ENCODE measurements at regions not wholly inside any gene's neighbourhood (a gene's known extent, or its start where the extent isn't known, plus 50 kb on each side); places are given as distances from the start of the nearest gene placed in this dataset.
"Not testable (repeated sequence)": the region's sequence is repeated elsewhere in the genome, so short reads cannot be mapped to it uniquely, and the experiment has no call there.

DNA sequence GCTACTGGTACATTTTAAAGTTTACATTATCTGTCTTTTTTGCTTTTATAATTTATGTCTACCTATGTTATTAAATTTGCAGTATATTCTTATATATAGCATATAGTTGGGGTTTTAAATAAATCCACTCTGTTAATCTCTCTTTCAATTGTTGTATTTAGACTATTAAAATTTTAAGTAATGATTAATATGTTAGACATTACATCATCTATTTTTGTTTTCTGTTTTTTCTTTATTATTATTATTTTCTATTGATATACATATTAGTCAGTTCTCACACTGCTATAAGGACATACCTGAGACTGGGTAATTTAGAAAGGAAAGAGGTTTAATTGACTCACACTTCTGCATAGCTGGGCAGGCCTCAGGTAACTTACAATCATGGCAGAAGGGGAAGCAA lies 1338.2 kb upstream of the GJE1 start:
- H3K4me3 ChIP-seq (ENCODE audit: low read depth, low read length) = no peak overlapping the region
- H3K4me1 ChIP-seq (ENCODE audit: control insufficient read depth, insufficient read depth, low read length) = no peaks in the 10 kb centered on the region
- H3K27me3 ChIP-seq (ENCODE audit: control insufficient read depth, insufficient read depth, low read length) = no peaks in the 10 kb centered on the region
- no peaks in the 10 kb centered on the region for H3K36me3 ChIP-seq (ENCODE audit: control insufficient read depth, insufficient read depth, low read length)
- H3K9ac ChIP-seq (ENCODE audit: low read depth, low read length) = no peak overlapping the region
- no peaks in the 10 kb centered on the region for H3K9me3 ChIP-seq (ENCODE audit: control insufficient read depth, insufficient read depth, low read length)

DNA sequence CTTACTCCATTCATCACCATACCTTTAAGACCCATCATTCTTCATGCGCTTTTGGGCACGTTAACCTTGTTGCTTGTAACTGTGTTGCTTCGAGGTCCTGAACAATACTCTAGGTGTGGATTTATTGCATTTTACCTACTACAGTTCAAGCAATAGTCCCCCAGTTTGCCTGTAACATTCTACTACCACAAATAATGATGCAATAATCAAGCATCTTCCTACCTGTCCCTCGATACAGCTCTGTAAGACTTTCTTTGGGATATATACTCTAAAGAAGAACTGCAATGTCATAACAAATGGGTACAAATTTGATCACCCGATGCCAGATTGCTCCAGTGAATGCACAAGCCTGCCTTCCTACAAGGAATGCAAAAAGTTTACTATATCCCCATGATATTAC lies 1342.6 kb upstream of the GJE1 start:
- Histone ChIP-seq H3K4me1 (ENCODE audit: control insufficient read depth, insufficient read depth, low read length) (no peaks in the 10 kb centered on the region), H3K9me3 (ENCODE audit: control insufficient read depth, insufficient read depth, low read length) (no peaks in the 10 kb centered on the region), H3K36me3 (ENCODE audit: control insufficient read depth, insufficient read depth, low read length) (no peaks in the 10 kb centered on the region), H3K9ac (ENCODE audit: low read depth, low read length) (no peak overlapping the region), H3K27me3 (ENCODE audit: control insufficient read depth, insufficient read depth, low read length) (no peaks in the 10 kb centered on the region), H3K4me3 (ENCODE audit: low read depth, low read length) (no peak overlapping the region)

DNA sequence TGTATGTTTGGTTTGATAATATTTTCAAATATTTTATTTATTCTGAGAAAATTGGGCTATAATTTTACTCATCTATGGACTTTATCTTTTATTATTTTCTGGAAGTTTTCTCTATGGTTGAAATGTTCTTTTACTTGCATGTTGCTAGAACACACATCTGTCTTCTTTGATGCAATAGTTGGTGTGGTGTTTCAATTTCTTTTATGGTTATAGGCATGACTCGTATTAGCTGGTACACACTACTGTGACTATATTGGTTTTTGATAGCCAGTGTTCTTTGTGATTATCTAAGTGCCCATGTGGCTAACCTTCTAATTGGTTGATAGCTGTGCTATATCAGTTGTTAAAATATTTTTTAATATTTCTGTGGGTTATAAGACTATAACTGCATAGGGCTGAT lies 1343.3 kb upstream of the GJE1 start:
- Histone ChIP-seq H3K4me3 (ENCODE audit: low read depth, low read length) (no peak overlapping the region), H3K4me1 (ENCODE audit: control insufficient read depth, insufficient read depth, low read length) (no peaks in the 10 kb centered on the region), H3K9me3 (ENCODE audit: control insufficient read depth, insufficient read depth, low read length) (no peaks in the 10 kb centered on the region), H3K36me3 (ENCODE audit: control insufficient read depth, insufficient read depth, low read length) (no peaks in the 10 kb centered on the region), H3K27me3 (ENCODE audit: control insufficient read depth, insufficient read depth, low read length) (no peaks in the 10 kb centered on the region), H3K9ac (ENCODE audit: low read depth, low read length) (no peak overlapping the region)

DNA sequence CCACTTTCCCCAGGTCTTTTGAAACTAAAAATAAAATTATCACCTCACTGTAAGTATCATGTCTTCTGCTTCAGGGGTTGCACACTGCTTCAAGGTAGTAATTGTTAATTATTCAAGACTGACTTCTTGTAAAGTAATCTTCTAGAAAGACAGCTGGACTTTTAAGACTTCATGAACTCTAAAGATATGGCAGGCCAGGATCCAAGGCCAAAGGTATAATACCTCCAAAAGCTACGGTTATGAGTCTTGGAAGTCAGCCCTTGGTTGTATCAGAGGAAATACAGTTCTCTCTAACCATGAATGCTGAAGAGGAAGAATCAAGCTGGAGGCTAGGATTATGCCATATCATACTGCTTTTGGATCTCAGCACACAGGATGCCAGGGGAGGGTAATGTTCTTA lies 1346.8 kb upstream of the GJE1 start:
- H3K27me3 ChIP-seq (ENCODE audit: control insufficient read depth, insufficient read depth, low read length) = no peaks in the 10 kb centered on the region
- no peak overlapping the region for H3K9ac ChIP-seq (ENCODE audit: low read depth, low read length)
- no peaks in the 10 kb centered on the region for H3K4me1 ChIP-seq (ENCODE audit: control insufficient read depth, insufficient read depth, low read length)
- H3K4me3 ChIP-seq (ENCODE audit: low read depth, low read length) = no peak overlapping the region
- H3K36me3 ChIP-seq (ENCODE audit: control insufficient read depth, insufficient read depth, low read length) = no peaks in the 10 kb centered on the region
- no peaks in the 10 kb centered on the region for H3K9me3 ChIP-seq (ENCODE audit: control insufficient read depth, insufficient read depth, low read length)

GRCh38 chr6:140784573-140784972 lies 1348.2 kb upstream of the GJE1 start:
- H3K36me3 ChIP-seq (ENCODE audit: control insufficient read depth, insufficient read depth, low read length) = no peaks in the 10 kb centered on the region
- H3K27me3 ChIP-seq (ENCODE audit: control insufficient read depth, insufficient read depth, low read length) = no peaks in the 10 kb centered on the region
- H3K4me1 ChIP-seq (ENCODE audit: control insufficient read depth, insufficient read depth, low read length) = no peaks in the 10 kb centered on the region
- no peak overlapping the region for H3K4me3 ChIP-seq (ENCODE audit: low read depth, low read length)
- H3K9ac ChIP-seq (ENCODE audit: low read depth, low read length) = no peak overlapping the region
- H3K9me3 ChIP-seq (ENCODE audit: control insufficient read depth, insufficient read depth, low read length) = no peaks in the 10 kb centered on the region

GRCh38 chr6:140783504-140783903 lies 1349.2 kb upstream of the GJE1 start:
- H3K4me3 ChIP-seq (ENCODE audit: low read depth, low read length); H3K9me3 ChIP-seq (ENCODE audit: control insufficient read depth, insufficient read depth, low read length); H3K4me1 ChIP-seq (ENCODE audit: control insufficient read depth, insufficient read depth, low read length); H3K36me3 ChIP-seq (ENCODE audit: control insufficient read depth, insufficient read depth, low read length); H3K9ac ChIP-seq (ENCODE audit: low read depth, low read length); H3K27me3 ChIP-seq (ENCODE audit: control insufficient read depth, insufficient read depth, low read length): not testable (repeated sequence)

DNA sequence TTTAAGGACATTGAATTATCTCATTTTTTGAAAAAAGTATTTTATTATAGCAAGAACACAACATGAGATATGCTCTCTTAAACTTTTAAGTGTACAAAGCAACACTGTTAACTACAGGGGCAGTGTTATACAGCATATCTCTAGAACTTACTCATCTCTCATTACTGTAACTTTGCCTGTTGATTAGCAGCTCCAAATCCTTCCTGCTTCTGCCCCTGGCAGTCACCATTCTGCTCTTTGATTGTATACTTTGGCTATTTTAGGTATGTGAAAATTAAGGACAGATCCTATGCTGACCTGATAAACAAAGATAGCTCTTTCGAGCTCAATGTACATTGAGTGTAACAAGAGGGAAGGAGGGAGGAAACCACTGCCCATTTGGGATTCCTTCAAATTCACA lies 1349.8 kb upstream of the GJE1 start:
- Histone ChIP-seq H3K36me3 (ENCODE audit: control insufficient read depth, insufficient read depth, low read length) (no peaks in the 10 kb centered on the region), H3K27me3 (ENCODE audit: control insufficient read depth, insufficient read depth, low read length) (no peaks in the 10 kb centered on the region), H3K9me3 (ENCODE audit: control insufficient read depth, insufficient read depth, low read length) (no peaks in the 10 kb centered on the region), H3K4me3 (ENCODE audit: low read depth, low read length) (no peak overlapping the region), H3K9ac (ENCODE audit: low read depth, low read length) (no peak overlapping the region), H3K4me1 (ENCODE audit: control insufficient read depth, insufficient read depth, low read length) (no peaks in the 10 kb centered on the region)

- Histone ChIP-seq H3K9ac (ENCODE audit: low read depth, low read length) (no peak overlapping the region), H3K4me1 (ENCODE audit: control insufficient read depth, insufficient read depth, low read length) (no peaks in the 10 kb centered on the region), H3K9me3 (ENCODE audit: control insufficient read depth, insufficient read depth, low read length) (no peaks in the 10 kb centered on the region), H3K4me3 (ENCODE audit: low read depth, low read length) (no peak overlapping the region), H3K36me3 (ENCODE audit: control insufficient read depth, insufficient read depth, low read length) (no peaks in the 10 kb centered on the region), H3K27me3 (ENCODE audit: control insufficient read depth, insufficient read depth, low read length) (no peaks in the 10 kb centered on the region)
Observed at GRCh38 chr6:140779991-140780596, 1352.6 kb upstream of the GJE1 start.

DNA sequence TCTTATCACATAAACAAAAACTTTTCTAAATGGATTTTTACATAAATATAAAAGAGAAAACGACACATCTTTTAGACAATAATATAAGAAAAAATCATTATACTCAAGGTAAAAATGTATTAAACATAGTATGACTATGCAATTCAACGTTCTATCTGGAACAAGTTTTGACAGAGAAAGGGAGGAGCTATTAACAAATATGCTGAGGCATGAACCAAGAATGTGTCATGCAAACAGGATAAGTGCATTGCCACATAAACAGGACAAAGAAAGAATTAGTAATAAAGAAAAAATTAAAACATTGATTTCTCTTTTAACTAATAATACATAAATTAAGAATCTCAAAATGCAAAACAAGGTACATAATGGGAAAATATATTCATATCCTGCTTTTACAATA lies 1353.4 kb upstream of the GJE1 start:
- H3K9me3 ChIP-seq (ENCODE audit: control insufficient read depth, insufficient read depth, low read length) = no peaks in the 10 kb centered on the region
- H3K9ac ChIP-seq (ENCODE audit: low read depth, low read length) = no peak overlapping the region
- no peaks in the 10 kb centered on the region for H3K27me3 ChIP-seq (ENCODE audit: control insufficient read depth, insufficient read depth, low read length)
- no peaks in the 10 kb centered on the region for H3K4me1 ChIP-seq (ENCODE audit: control insufficient read depth, insufficient read depth, low read length)
- H3K36me3 ChIP-seq (ENCODE audit: control insufficient read depth, insufficient read depth, low read length) = no peaks in the 10 kb centered on the region
- no peak overlapping the region for H3K4me3 ChIP-seq (ENCODE audit: low read depth, low read length)

DNA sequence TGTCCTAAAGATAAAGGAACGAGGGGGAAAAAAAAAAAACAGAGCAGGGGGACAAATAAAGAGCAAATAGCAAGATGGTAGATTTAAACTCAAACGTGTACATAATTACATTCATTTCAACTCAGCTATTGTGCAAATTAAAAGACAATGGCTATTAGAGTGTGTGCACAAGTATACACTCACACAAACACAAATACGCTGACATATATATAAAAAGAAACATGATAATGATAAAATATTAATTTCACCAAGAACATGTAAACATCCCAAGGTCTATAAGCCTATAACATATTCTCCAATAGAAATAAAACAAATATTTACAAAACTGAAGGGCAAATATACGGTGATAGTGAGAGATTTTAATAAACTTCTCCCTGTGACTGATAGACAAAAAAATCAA lies 1354.9 kb upstream of the GJE1 start:
- H3K27me3 ChIP-seq (ENCODE audit: control insufficient read depth, insufficient read depth, low read length) = no peaks in the 10 kb centered on the region
- H3K36me3 ChIP-seq (ENCODE audit: control insufficient read depth, insufficient read depth, low read length) = no peaks in the 10 kb centered on the region
- H3K4me3 ChIP-seq (ENCODE audit: low read depth, low read length) = no peak overlapping the region
- no peak overlapping the region for H3K9ac ChIP-seq (ENCODE audit: low read depth, low read length)
- H3K4me1 ChIP-seq (ENCODE audit: control insufficient read depth, insufficient read depth, low read length) = no peaks in the 10 kb centered on the region
- H3K9me3 ChIP-seq (ENCODE audit: control insufficient read depth, insufficient read depth, low read length) = no peaks in the 10 kb centered on the region

GRCh38 chr6:140775061-140775460 lies 1357.7 kb upstream of the GJE1 start:
- Histone ChIP-seq H3K9ac (ENCODE audit: low read depth, low read length) (no peak overlapping the region), H3K36me3 (ENCODE audit: control insufficient read depth, insufficient read depth, low read length) (no peaks in the 10 kb centered on the region), H3K27me3 (ENCODE audit: control insufficient read depth, insufficient read depth, low read length) (no peaks in the 10 kb centered on the region), H3K9me3 (ENCODE audit: control insufficient read depth, insufficient read depth, low read length) (no peaks in the 10 kb centered on the region), H3K4me3 (ENCODE audit: low read depth, low read length) (no peak overlapping the region), H3K4me1 (ENCODE audit: control insufficient read depth, insufficient read depth, low read length) (no peaks in the 10 kb centered on the region)

DNA sequence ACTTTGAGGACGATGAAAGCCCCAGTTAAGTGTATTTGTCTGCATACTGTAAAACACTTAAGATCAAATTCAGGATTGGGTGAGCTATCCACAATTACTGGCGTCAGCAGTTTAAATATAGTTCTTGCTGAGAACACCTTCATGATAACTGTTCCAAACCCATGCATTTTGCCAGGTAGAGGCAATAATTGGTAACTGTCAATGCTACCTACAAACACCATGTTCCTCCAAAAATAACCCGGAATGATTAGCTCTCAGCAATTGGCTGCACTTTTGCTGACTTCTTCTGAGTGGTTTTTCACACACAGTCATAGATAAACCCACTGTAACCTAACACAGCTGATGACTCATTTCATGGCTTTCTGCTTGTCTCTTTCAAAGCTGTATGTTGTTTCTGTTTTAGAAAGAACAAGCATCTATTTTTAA lies 1358.6 kb upstream of the GJE1 start:
- Histone ChIP-seq H3K9ac (ENCODE audit: low read depth, low read length) (no peak overlapping the region), H3K9me3 (ENCODE audit: control insufficient read depth, insufficient read depth, low read length) (no peaks in the 10 kb centered on the region), H3K4me3 (ENCODE audit: low read depth, low read length) (no peak overlapping the region), H3K27me3 (ENCODE audit: control insufficient read depth, insufficient read depth, low read length) (no peaks in the 10 kb centered on the region), H3K4me1 (ENCODE audit: control insufficient read depth, insufficient read depth, low read length) (no peaks in the 10 kb centered on the region), H3K36me3 (ENCODE audit: control insufficient read depth, insufficient read depth, low read length) (no peaks in the 10 kb centered on the region)

GRCh38 chr6:140773276-140773675 lies 1359.4 kb upstream of the GJE1 start:
- Histone ChIP-seq H3K4me1 (ENCODE audit: control insufficient read depth, insufficient read depth, low read length) (no peaks in the 10 kb centered on the region), H3K9ac (ENCODE audit: low read depth, low read length) (no peak overlapping the region), H3K27me3 (ENCODE audit: control insufficient read depth, insufficient read depth, low read length) (no peaks in the 10 kb centered on the region), H3K4me3 (ENCODE audit: low read depth, low read length) (no peak overlapping the region), H3K9me3 (ENCODE audit: control insufficient read depth, insufficient read depth, low read length) (peaks cover 2% of the 10 kb centered on the region), H3K36me3 (ENCODE audit: control insufficient read depth, insufficient read depth, low read length) (no peaks in the 10 kb centered on the region)
